HepG2 (cell line): ENCODE measurements at regions not wholly inside any gene's neighbourhood (a gene's known extent, or its start where the extent isn't known, plus 50 kb on each side); places are given as distances from the start of the nearest gene placed in this dataset.

Experiments
- ATAC-seq: fragments of 200-7000 bp; cut with Tn5 transposase; 3 replicates; pipeline ENCODE4 v1.9.1; 2020; ENCODE audit warnings: mild to moderate bottlenecking, moderate library complexity
- BruUV-seq: library from RNA; stranded (reverse); fragments of 400-500 nt; replicated peaks from 2 replicates; lab custom pipeline; 2021; lab: Mats Ljungman, UMichigan
- CTCF ChIA-PET: fragments of 300-600 bp; formaldehyde crosslinking; extraction: SDS; loops from one replicate; lab custom pipeline; 2021; ENCODE audit warnings: low total read pairs, inconsistent platforms, low intra/inter-chr PET ratio; lab: Yijun Ruan, JAX
- POLR2A ChIA-PET: fragments of 350-600 bp; sonication (Branson Sonifier 250); formaldehyde crosslinking; loops from one replicate; lab custom pipeline; 2020; ENCODE audit warnings: antibody characterized with exemption, inconsistent platforms; lab: Yijun Ruan, JAX
- DNase-seq: peaks from one replicate; pipeline ENCODE4 v3.0.0-alpha.2; 2015; ENCODE audit warnings: low spot score
- FAIRE-seq: peaks from 3 replicates; lab custom pipeline; 2011; peaks lifted over from hg19 to GRCh38; lab: Jason Lieb, UNC
- H2AFZ ChIP-seq: one replicate; pipeline ENCODE4 v1.6.1; 2011; ENCODE audit warnings: low read length, inconsistent platforms
- H3K27ac ChIP-seq: fragments of 300-600 bp; 3 replicates; pipeline ENCODE4 v1.8.0; 2011; ENCODE audit warnings: mixed run types, mild to moderate bottlenecking, mixed read lengths, low read length, inconsistent platforms; ENCODE audit not compliant: insufficient read depth; ENCODE audit errors: extremely low read length
- H3K27me3 ChIP-seq, 2 experiments: fragments of 200-600 bp in 1 of 2; 2 replicates in 1 of 2; 3 replicates in 1 of 2; pipeline versions ENCODE4 v1.6.0 to v1.8.0; 2011; ENCODE audit warnings: low read length in 2 of 2, mild to moderate bottlenecking in 2 of 2, moderate library complexity in 2 of 2, inconsistent platforms in 1 of 2; ENCODE audit not compliant: insufficient read depth in 2 of 2, control insufficient read depth in 1 of 2
- H3K36me3 ChIP-seq, 2 experiments: fragments of 200-600 bp in 1 of 2; replicated peaks in 1 of 2; 2 replicates in 1 of 2; 3 replicates in 1 of 2; pipeline versions ENCODE4 v1.5.1 to v1.8.0; 2011; ENCODE audit warnings: low read length in 2 of 2, inconsistent platforms in 1 of 2; ENCODE audit not compliant: insufficient read depth in 2 of 2, control insufficient read depth in 1 of 2
- H3K4me1 ChIP-seq: 2 replicates; pipeline ENCODE4 v1.5.1; 2012; ENCODE audit warnings: low read length, inconsistent platforms; ENCODE audit not compliant: insufficient read depth
- H3K4me2 ChIP-seq: 2 replicates; pipeline ENCODE4 v1.6.0; 2011; ENCODE audit warnings: low read depth, low read length, inconsistent platforms
- H3K4me3 ChIP-seq, 3 experiments: fragments of 200-600 bp in 1 of 3; sonication (generic), shearing (Covaris generic) in 1 of 3; replicated peaks in 1 of 3; 2 replicates each; pipeline ENCODE4 v1.5.1; 2011 to 2016; ENCODE audit warnings: low read length in 3 of 3, inconsistent platforms in 2 of 3, low read depth in 2 of 3, mild to moderate bottlenecking in 2 of 3, control low read depth in 1 of 3, mixed read lengths in 1 of 3; ENCODE audit not compliant: insufficient read depth in 1 of 3
- H3K79me2 ChIP-seq: one replicate; pipeline ENCODE4 v1.6.1; 2011; ENCODE audit warnings: low read length, inconsistent platforms; ENCODE audit not compliant: insufficient read depth
- H3K9ac ChIP-seq: 2 replicates; pipeline ENCODE4 v1.6.0; 2011; ENCODE audit warnings: mild to moderate bottlenecking, low read depth, low read length, inconsistent platforms; ENCODE audit not compliant: insufficient read depth
- H3K9me3 ChIP-seq: 2 replicates; pipeline ENCODE4 v1.5.1; 2012; ENCODE audit warnings: mild to moderate bottlenecking, low read length
- H4K20me1 ChIP-seq: 2 replicates; pipeline ENCODE4 v1.6.0; 2011; ENCODE audit warnings: inconsistent platforms, mild to moderate bottlenecking, low read length, moderate library complexity; ENCODE audit not compliant: insufficient read depth
- ATF6 ChIP-seq: sonication (generic); formaldehyde crosslinking; conservative IDR thresholded peaks from 2 replicates; pipeline ENCODE4 v1.4.0; 2020; ENCODE audit warnings: missing genetic modification reagents
- MAX ChIP-seq: IDR thresholded peaks from 2 replicates; pipeline ENCODE4 v1.6.1; 2012; ENCODE audit warnings: inconsistent platforms
- SRF ChIP-seq: IDR thresholded peaks from 2 replicates; pipeline ENCODE4 v1.6.1; 2011; ENCODE audit warnings: mild to moderate bottlenecking, low read depth, low read length, moderate library complexity
- SRSF9 ChIP-seq: fragments of 200-400 bp; formaldehyde crosslinking; IDR thresholded peaks from 2 replicates; pipeline ENCODE4 v1.6.1; 2018; ENCODE audit warnings: borderline replicate concordance, mild to moderate bottlenecking, low read depth, low read length; ENCODE audit not compliant: insufficient read depth, poor library complexity, severe bottlenecking
- TBX3 ChIP-seq: fragments of 450-650 bp; IDR thresholded peaks from 2 replicates; pipeline ENCODE4 v1.6.1; 2017; ENCODE audit warnings: antibody characterized with exemption, mild to moderate bottlenecking, inconsistent platforms, borderline replicate concordance
- TCF7 ChIP-seq: sonication (generic); IDR thresholded peaks from 2 replicates; pipeline ENCODE4 v1.6.1; 2016; ENCODE audit warnings: antibody characterized with exemption, low read depth
- TEAD2 ChIP-seq: sonication (generic); formaldehyde crosslinking; IDR thresholded peaks from 2 replicates; pipeline ENCODE4 v1.9.0; 2021; ENCODE audit warnings: missing genetic modification reagents
- ZNF318 ChIP-seq: sonication (generic); formaldehyde crosslinking; IDR thresholded peaks from 2 replicates; pipeline ENCODE4 v1.4.0; 2020; ENCODE audit warnings: mild to moderate bottlenecking, missing genetic modification reagents
- ZNF530 ChIP-seq: sonication (generic); formaldehyde crosslinking; IDR thresholded peaks from 2 replicates; pipeline ENCODE4 v1.5.0; 2020; ENCODE audit warnings: low read depth, mild to moderate bottlenecking, missing genetic modification reagents
- ZNF720 ChIP-seq: sonication (generic); formaldehyde crosslinking; IDR thresholded peaks from 2 replicates; pipeline ENCODE4 v1.4.0; 2020; ENCODE audit warnings: missing genetic modification reagents
- WGBS: methylation state at CpG from one replicate; pipeline ENCODE4 v1.1.6; 2017; ENCODE audit warnings: low lambda C conversion rate; 5-methylcytosine and 5-hydroxymethylcytosine counted together
- in situ Hi-C: cut with HindIII; loops from 2 replicates; pipeline ENCODE4 v1.10.0; 2017; ENCODE audit warnings: low pct_unique_long_range_greater_than_20kb; ENCODE audit not compliant: extremely low pct_ligation_motif_present
- intact Hi-C: fragments of 100-400 bp; cut with micrococcal nuclease; formaldehyde crosslinking; loops from one replicate; pipeline ENCODE4 v1.10.0; 2022; ENCODE audit not compliant: unreplicated experiment

- TF ChIP-seq ZNF318 (no peak), ZNF530 (CRISPR knock-in tag) (no peak), SRSF9 (no peak)
These were observed 112.8 kb downstream of the CAPZA3 start (continued) for GRCh38 chr12:18850752-18851151.

- Histone ChIP-seq H3K4me3 (no peak overlapping the region), H3K27me3 (no peaks in the 10 kb centered on the region), H3K9ac (no peak overlapping the region), H4K20me1 (no peaks in the 10 kb centered on the region), H2AFZ (no peak overlapping the region), H3K9me3 (no peaks in the 10 kb centered on the region), H3K36me3 (no peaks in the 10 kb centered on the region), H3K79me2 (no peaks in the 10 kb centered on the region), H3K4me2 (no peak overlapping the region), H3K27ac (no peak overlapping the region), H3K4me1 (no peaks in the 10 kb centered on the region)
- DNase-seq = no peak
- 6% methylated on average over 3 of the region's 3 CpGs for WGBS
- no peak for ATAC-seq
- TF ChIP-seq TEAD2 (no peak), TCF7 (no peak), ZNF720 (CRISPR knock-in tag) (no peak), MAX (no peak), SRF (no peak), TBX3 (no peak), ATF6 (no peak)
- in situ Hi-C loops = loop anchor here (25.0 kb wide), 1 partner anchor 461 kb away; no protein-coding TSS in a partner anchor
- BruUV-seq = no TSS peak
- no peak for FAIRE-seq
- intact Hi-C loops = no loop called here
- ChIA-PET POLR2A (no interaction called here), CTCF (no interaction called here)
These were observed 113.4 kb downstream of the CAPZA3 start for GRCh38 chr12:18851271-18851670.
